ENCODE measurements at regions not wholly inside any gene's neighbourhood (a gene's known extent, or its start where the extent isn't known, plus 50 kb on each side); places are given as distances from the start of the nearest gene placed in this dataset.

GRCh38 chr3:110093812-110094401, 756.6 kb upstream of the DPPA4 start:
- Mint-ChIP-seq H3K36me3 (no peaks in the 10 kb centered on the region), H3K4me1 (no peaks in the 10 kb centered on the region), H3K9me3 (peaks cover 0 to 9% (median 5%) of the 10 kb centered on the region in 7 donors), H3K27ac (no peak overlapping the region), H3K4me3 (no peak overlapping the region), H3K27me3 (no peaks in the 10 kb centered on the region)
- no peak for ATAC-seq (ENCODE audit: low read depth in 2 of 2)
- no peak for DNase-seq

GRCh38 chr3:110099711-110100110, 762.4 kb upstream of the DPPA4 start:
- no peaks in the 10 kb centered on the region for H3K36me3 Mint-ChIP-seq
- H3K27ac Mint-ChIP-seq: no peak overlapping the region
- DNase-seq: no peak
- no peak overlapping the region for H3K4me3 Mint-ChIP-seq
- peaks cover 0 to 6% (median 1%) of the 10 kb centered on the region in 7 donors for H3K9me3 Mint-ChIP-seq
- no peak for ATAC-seq (ENCODE audit: low read depth in 2 of 2)
- H3K27me3 Mint-ChIP-seq: no peaks in the 10 kb centered on the region
- no peaks in the 10 kb centered on the region for H3K4me1 Mint-ChIP-seq

- no peak overlapping the region for H3K4me3 Mint-ChIP-seq
These were observed 764.0 kb upstream of the DPPA4 start for GRCh38 chr3:110101361-110101760.

DNA sequence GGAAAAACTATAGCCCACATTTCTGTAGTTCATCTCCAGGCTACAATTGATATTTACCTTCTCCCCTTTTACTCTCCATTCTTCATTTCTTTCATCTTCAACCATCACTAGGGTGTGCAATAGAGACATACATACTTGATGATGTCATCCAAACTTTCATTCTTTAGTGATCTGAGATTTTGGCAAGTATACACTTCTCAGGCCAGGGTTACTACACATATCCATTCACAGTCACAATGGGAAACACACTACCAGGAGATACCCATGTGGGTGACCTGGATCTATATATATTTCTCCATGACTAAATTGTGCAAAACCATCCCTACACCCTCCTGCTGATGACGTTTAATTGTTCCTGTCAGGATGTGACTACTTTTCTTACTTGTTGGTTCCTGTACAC, 769.5 kb upstream of the DPPA4 start:
- Mint-ChIP-seq H3K4me3 (no peak overlapping the region), H3K9me3 (peaks cover 0 to 10% (median 5%) of the 10 kb centered on the region in 7 donors), H3K27me3 (peaks cover 0 to 5% (median 0%) of the 10 kb centered on the region in 3 donors), H3K36me3 (no peaks in the 10 kb centered on the region), H3K4me1 (no peaks in the 10 kb centered on the region), H3K27ac (no peak overlapping the region)
- no peak for DNase-seq
- ATAC-seq (ENCODE audit: low read depth in 2 of 2): no peak

More at GRCh38 chr3:110101361-110101760, 764.0 kb upstream of the DPPA4 start:
- ATAC-seq (ENCODE audit: low read depth in 2 of 2) (no peak), DNase-seq (no peak)
- Mint-ChIP-seq H3K27ac (no peak overlapping the region), H3K4me1 (no peaks in the 10 kb centered on the region), H3K27me3 (no peaks in the 10 kb centered on the region), H3K36me3 (no peaks in the 10 kb centered on the region), H3K9me3 (peaks cover 0 to 6% (median 3%) of the 10 kb centered on the region in 7 donors)

- ATAC-seq (ENCODE audit: low read depth in 2 of 2) (no peak), DNase-seq (no peak)
- no peak overlapping the region for H3K27ac Mint-ChIP-seq
- H3K27me3 Mint-ChIP-seq: no peaks in the 10 kb centered on the region
- H3K36me3 Mint-ChIP-seq: no peaks in the 10 kb centered on the region
- H3K9me3 Mint-ChIP-seq: peaks cover 3 to 8% (median 4%) of the 10 kb centered on the region in 7 donors
- H3K4me3 Mint-ChIP-seq: no peak overlapping the region
- no peaks in the 10 kb centered on the region for H3K4me1 Mint-ChIP-seq
These were observed 786.6 kb upstream of the DPPA4 start for GRCh38 chr3:110123946-110124345.

DNA sequence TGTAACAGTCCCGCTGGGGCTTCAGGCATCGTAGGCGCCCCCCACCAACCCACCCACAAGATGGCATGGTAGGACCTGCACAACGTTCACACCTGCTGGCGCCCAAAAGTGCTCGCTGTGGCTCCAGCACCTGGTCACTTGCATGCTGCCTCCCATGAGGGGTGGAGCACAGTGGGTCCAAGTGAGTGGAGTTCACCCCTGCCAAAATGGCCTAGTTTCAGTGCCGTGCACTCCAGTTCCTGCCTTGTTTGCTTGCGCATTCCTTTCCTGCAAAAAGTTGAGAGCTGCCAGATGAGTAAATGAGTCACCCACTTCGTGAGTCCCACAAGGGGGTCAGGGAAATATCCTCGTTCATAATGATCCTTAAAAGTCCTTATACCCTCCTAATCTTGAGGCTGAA, 788.7 kb upstream of the DPPA4 start:
- DNase-seq (no peak), ATAC-seq (ENCODE audit: low read depth in 2 of 2) (no peak)
- Mint-ChIP-seq H3K9me3 (peaks cover 1 to 8% (median 3%) of the 10 kb centered on the region in 7 donors), H3K27ac (no peak overlapping the region), H3K36me3 (no peaks in the 10 kb centered on the region), H3K27me3 (no peaks in the 10 kb centered on the region), H3K4me3 (no peak overlapping the region), H3K4me1 (no peaks in the 10 kb centered on the region)

GRCh38 chr3:110133971-110134370, 796.6 kb upstream of the DPPA4 start:
- no peak for DNase-seq
- H3K4me3 Mint-ChIP-seq: no peak overlapping the region
- H3K4me1 Mint-ChIP-seq: no peaks in the 10 kb centered on the region
- H3K27ac Mint-ChIP-seq: no peak overlapping the region
- H3K9me3 Mint-ChIP-seq: peaks cover 5 to 19% (median 15%) of the 10 kb centered on the region in 7 donors
- H3K27me3 Mint-ChIP-seq: no peaks in the 10 kb centered on the region
- ATAC-seq (ENCODE audit: low read depth in 2 of 2): no peak
- no peaks in the 10 kb centered on the region for H3K36me3 Mint-ChIP-seq

DNA sequence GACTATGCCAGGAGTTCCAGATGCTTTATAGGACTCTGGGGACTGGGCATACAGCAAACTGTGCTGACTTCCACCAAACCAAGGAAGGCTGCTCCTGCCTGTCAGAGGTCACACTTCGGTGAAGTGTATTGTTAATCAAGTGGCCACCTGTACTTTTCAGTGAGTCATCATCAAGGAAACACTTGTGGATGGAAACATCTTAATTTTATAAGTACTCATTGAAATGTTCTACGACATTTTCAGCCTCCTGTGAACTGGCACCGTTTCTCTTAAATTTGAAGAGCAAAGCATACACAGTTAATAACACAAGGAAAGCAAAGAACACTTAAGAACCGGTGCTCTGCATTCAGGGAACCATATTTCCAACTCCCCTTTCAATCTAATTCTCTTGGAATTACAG, 801.7 kb upstream of the DPPA4 start:
- ATAC-seq (ENCODE audit: low read depth in 2 of 2) (no peak), DNase-seq (no peak)
- Mint-ChIP-seq H3K4me1 (no peaks in the 10 kb centered on the region), H3K9me3 (peaks cover 4 to 19% (median 11%) of the 10 kb centered on the region in 7 donors), H3K36me3 (no peaks in the 10 kb centered on the region), H3K27me3 (no peaks in the 10 kb centered on the region), H3K4me3 (no peak overlapping the region), H3K27ac (no peak overlapping the region)

DNA sequence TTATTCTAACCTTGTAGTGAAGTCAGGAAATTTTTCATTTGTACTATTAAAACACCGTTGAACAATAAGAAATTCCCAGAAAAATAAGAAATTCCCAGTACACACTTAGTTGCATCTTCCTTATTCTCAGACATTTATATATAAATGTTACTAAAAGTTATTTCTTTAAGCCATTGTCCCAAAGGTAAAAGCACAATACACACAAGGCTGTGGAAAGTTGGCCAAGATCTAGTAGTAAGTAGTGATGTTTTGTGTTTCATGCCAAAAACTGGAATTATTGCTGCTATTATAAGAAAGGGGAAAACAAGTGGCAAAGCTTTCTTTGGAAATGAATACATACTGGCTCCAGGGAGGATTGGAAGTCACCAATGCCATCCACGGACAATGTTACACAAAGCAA, 802.5 kb upstream of the DPPA4 start:
- DNase-seq: no peak
- Mint-ChIP-seq H3K27me3 (no peaks in the 10 kb centered on the region), H3K4me1 (no peaks in the 10 kb centered on the region), H3K4me3 (no peak overlapping the region), H3K27ac (no peak overlapping the region), H3K36me3 (no peaks in the 10 kb centered on the region), H3K9me3 (peaks cover 2 to 19% (median 11%) of the 10 kb centered on the region in 7 donors)
- ATAC-seq (ENCODE audit: low read depth in 2 of 2): no peak

GRCh38 chr3:110149763-110150162, 812.4 kb upstream of the DPPA4 start:
- H3K4me1 Mint-ChIP-seq: no peaks in the 10 kb centered on the region
- H3K27ac Mint-ChIP-seq: no peak overlapping the region
- H3K27me3 Mint-ChIP-seq: no peaks in the 10 kb centered on the region
- peaks cover 0 to 5% (median 3%) of the 10 kb centered on the region in 7 donors for H3K9me3 Mint-ChIP-seq
- DNase-seq (no peak), ATAC-seq (ENCODE audit: low read depth in 2 of 2) (no peak)
- no peaks in the 10 kb centered on the region for H3K36me3 Mint-ChIP-seq
- no peak overlapping the region for H3K4me3 Mint-ChIP-seq

- Mint-ChIP-seq H3K4me1 (no peaks in the 10 kb centered on the region), H3K9me3 (peaks cover 0 to 4% (median 0%) of the 10 kb centered on the region in 7 donors), H3K36me3 (no peaks in the 10 kb centered on the region), H3K27ac (no peak overlapping the region), H3K27me3 (no peaks in the 10 kb centered on the region), H3K4me3 (no peak overlapping the region)
- no peak for ATAC-seq (ENCODE audit: low read depth in 2 of 2)
- DNase-seq: no peak
These were observed 819.9 kb upstream of the DPPA4 start for GRCh38 chr3:110157221-110157620.

GRCh38 chr3:110164632-110165369, 827.5 kb upstream of the DPPA4 start:
- Mint-ChIP-seq H3K9me3 (peaks cover 0 to 6% (median 3%) of the 10 kb centered on the region in 7 donors), H3K4me1 (no peaks in the 10 kb centered on the region), H3K4me3 (no peak overlapping the region), H3K27me3 (no peaks in the 10 kb centered on the region), H3K36me3 (no peaks in the 10 kb centered on the region), H3K27ac (no peak overlapping the region)
- ATAC-seq (ENCODE audit: low read depth in 2 of 2) (no peak), DNase-seq (no peak)

DNA sequence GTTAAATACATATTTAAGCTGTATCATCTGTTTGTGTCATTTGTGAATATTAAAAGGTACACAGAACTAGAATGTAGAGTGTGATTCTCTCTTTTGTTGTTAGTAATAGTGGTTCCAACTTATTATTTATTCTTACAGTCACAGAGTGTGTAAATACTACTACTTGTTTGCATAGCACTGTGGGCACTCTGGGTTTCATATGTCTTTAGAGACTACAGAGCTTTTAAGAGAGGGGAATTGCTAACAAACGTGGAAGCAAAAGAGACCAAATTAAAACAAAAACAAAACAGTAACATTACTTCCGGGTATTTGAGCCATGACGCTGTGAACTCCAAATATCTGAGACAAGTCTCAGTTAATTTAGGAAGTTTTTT, 828.0 kb upstream of the DPPA4 start:
- no peak overlapping the region for H3K27ac Mint-ChIP-seq
- H3K4me3 Mint-ChIP-seq: peak overlapping the region in 1 of 8 donors; percentile 22
- H3K36me3 Mint-ChIP-seq: no peaks in the 10 kb centered on the region
- ATAC-seq (ENCODE audit: low read depth in 2 of 2) (no peak), DNase-seq (no peak)
- no peaks in the 10 kb centered on the region for H3K4me1 Mint-ChIP-seq
- H3K27me3 Mint-ChIP-seq: no peaks in the 10 kb centered on the region
- peaks cover 0 to 6% (median 3%) of the 10 kb centered on the region in 7 donors for H3K9me3 Mint-ChIP-seq

- DNase-seq (no peak), ATAC-seq (ENCODE audit: low read depth in 2 of 2) (no peak)
- Mint-ChIP-seq H3K4me1 (no peaks in the 10 kb centered on the region), H3K27me3 (no peaks in the 10 kb centered on the region), H3K27ac (no peak overlapping the region), H3K9me3 (peaks cover 0 to 6% (median 3%) of the 10 kb centered on the region in 7 donors), H3K36me3 (no peaks in the 10 kb centered on the region), H3K4me3 (no peak overlapping the region)
These were observed 828.4 kb upstream of the DPPA4 start for GRCh38 chr3:110165753-110166152.

Data from naive B cell (primary cell).